ENCODE measurements at regions not wholly inside any gene's neighbourhood (a gene's known extent, or its start where the extent isn't known, plus 50 kb on each side); places are given as distances from the start of the nearest gene placed in this dataset.

GRCh38 chr12:13841358-13841757, 140.0 kb downstream of the GRIN2B start:
- DNase-seq (ENCODE audit: low read depth), result no peak

- DNase-seq (ENCODE audit: low read depth), result no peak
Observed at GRCh38 chr12:13839365-13840336, 141.8 kb downstream of the GRIN2B start.

GRCh38 chr12:13836099-13836498, 145.3 kb downstream of the GRIN2B start:
- no peak for DNase-seq (ENCODE audit: low read depth)

- DNase-seq (ENCODE audit: low read depth), result no peak
Observed at GRCh38 chr12:13835652-13836051, 145.8 kb downstream of the GRIN2B start.

- no peak for DNase-seq (ENCODE audit: low read depth)
Observed at GRCh38 chr12:13834241-13834640, 147.2 kb downstream of the GRIN2B start.

GRCh38 chr12:13817131-13817530, 164.3 kb downstream of the GRIN2B start:
- DNase-seq (ENCODE audit: low read depth), result no peak

GRCh38 chr12:13816394-13816793, 165.0 kb downstream of the GRIN2B start:
- DNase-seq (ENCODE audit: low read depth), result no peak

- DNase-seq (ENCODE audit: low read depth), result no peak
Observed at GRCh38 chr12:13812168-13812567, 169.2 kb downstream of the GRIN2B start.

- DNase-seq (ENCODE audit: low read depth), result no peak
Observed at GRCh38 chr12:13811061-13811460, 170.3 kb downstream of the GRIN2B start.

GRCh38 chr12:13805041-13805440, 176.4 kb downstream of the GRIN2B start:
- DNase-seq (ENCODE audit: low read depth), result no peak

- DNase-seq (ENCODE audit: low read depth), result no peak
Observed at GRCh38 chr12:13801543-13801942, 179.9 kb downstream of the GRIN2B start.

- no peak for DNase-seq (ENCODE audit: low read depth)
Observed at GRCh38 chr12:13799574-13799973, 181.8 kb downstream of the GRIN2B start.

- DNase-seq (ENCODE audit: low read depth), result no peak
Observed at GRCh38 chr12:13798162-13798561, 183.2 kb downstream of the GRIN2B start.

- no peak for DNase-seq (ENCODE audit: low read depth)
Observed at GRCh38 chr12:13794706-13795105, 186.7 kb downstream of the GRIN2B start.

GRCh38 chr12:13790317-13790716, 191.1 kb downstream of the GRIN2B start:
- no peak for DNase-seq (ENCODE audit: low read depth)

GRCh38 chr12:13788626-13789025, 192.8 kb downstream of the GRIN2B start:
- DNase-seq (ENCODE audit: low read depth), result no peak

- no peak for DNase-seq (ENCODE audit: low read depth)
Observed at GRCh38 chr12:13786646-13787045, 194.8 kb downstream of the GRIN2B start.

- DNase-seq (ENCODE audit: low read depth), result no peak
Observed at GRCh38 chr12:13784504-13784903, 196.9 kb downstream of the GRIN2B start.

GRCh38 chr12:13780453-13780852, 200.9 kb downstream of the GRIN2B start:
- DNase-seq (ENCODE audit: low read depth), result no peak

- DNase-seq (ENCODE audit: low read depth), result no peak
Observed at GRCh38 chr12:13777374-13777773, 204.0 kb downstream of the GRIN2B start.

- DNase-seq (ENCODE audit: low read depth), result no peak
Observed at GRCh38 chr12:13772264-13772663, 209.1 kb downstream of the GRIN2B start.

GRCh38 chr12:13770576-13770975, 210.8 kb downstream of the GRIN2B start:
- no peak for DNase-seq (ENCODE audit: low read depth)

- no peak for DNase-seq (ENCODE audit: low read depth)
Observed at GRCh38 chr12:13769966-13770365, 211.4 kb downstream of the GRIN2B start.

- no peak for DNase-seq (ENCODE audit: low read depth)
Observed at GRCh38 chr12:13769273-13769672, 212.1 kb downstream of the GRIN2B start.
